Rectal smooth muscle tissue (tissue), 1 donor: ENCODE measurements at regions not wholly inside any gene's neighbourhood (a gene's known extent, or its start where the extent isn't known, plus 50 kb on each side); places are given as distances from the start of the nearest gene placed in this dataset.
"Not testable (repeated sequence)": the region's sequence is repeated elsewhere in the genome, so short reads cannot be mapped to it uniquely, and the experiment has no call there.

Experiments used
- H3K27ac ChIP-seq: one replicate; pipeline ENCODE4 v1.7.0; 2013; ENCODE audit warnings: low read depth, low read length, inconsistent platforms
- H3K27me3 ChIP-seq: one replicate; pipeline ENCODE4 v1.7.0; 2013; ENCODE audit warnings: low read length; ENCODE audit not compliant: control insufficient read depth, insufficient read depth
- H3K36me3 ChIP-seq: one replicate; pipeline ENCODE4 v1.7.0; 2013; ENCODE audit warnings: low read length; ENCODE audit not compliant: control insufficient read depth, insufficient read depth
- H3K4me1 ChIP-seq: one replicate; pipeline ENCODE4 v1.7.0; 2013; ENCODE audit warnings: low read length; ENCODE audit not compliant: control insufficient read depth, insufficient read depth
- H3K4me3 ChIP-seq: one replicate; pipeline ENCODE4 v1.7.0; 2013; ENCODE audit warnings: low read length
- H3K9ac ChIP-seq: one replicate; pipeline ENCODE4 v1.7.0; 2013; ENCODE audit warnings: low read length

DNA sequence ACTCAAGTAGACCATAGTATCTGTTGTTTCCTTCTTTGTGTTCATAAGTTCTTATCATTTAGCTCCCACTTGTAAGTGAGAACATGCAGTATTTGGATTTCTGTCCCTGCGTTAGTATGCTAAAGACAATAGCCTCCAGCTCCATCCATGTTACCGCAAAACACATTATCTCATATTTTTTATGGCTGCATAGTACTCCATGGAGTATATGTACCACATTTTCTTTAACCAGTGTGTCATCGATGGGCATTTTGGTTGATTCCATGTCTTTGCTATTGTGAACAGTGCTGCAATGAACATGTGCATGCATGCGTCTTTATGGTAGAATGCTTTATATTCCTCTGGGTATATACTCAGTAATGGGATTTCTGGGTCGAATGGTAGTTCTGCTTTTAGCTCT, 148.1 kb upstream of the IRS2 start:
- not testable (repeated sequence) for H3K27ac ChIP-seq, H3K27me3 ChIP-seq

DNA sequence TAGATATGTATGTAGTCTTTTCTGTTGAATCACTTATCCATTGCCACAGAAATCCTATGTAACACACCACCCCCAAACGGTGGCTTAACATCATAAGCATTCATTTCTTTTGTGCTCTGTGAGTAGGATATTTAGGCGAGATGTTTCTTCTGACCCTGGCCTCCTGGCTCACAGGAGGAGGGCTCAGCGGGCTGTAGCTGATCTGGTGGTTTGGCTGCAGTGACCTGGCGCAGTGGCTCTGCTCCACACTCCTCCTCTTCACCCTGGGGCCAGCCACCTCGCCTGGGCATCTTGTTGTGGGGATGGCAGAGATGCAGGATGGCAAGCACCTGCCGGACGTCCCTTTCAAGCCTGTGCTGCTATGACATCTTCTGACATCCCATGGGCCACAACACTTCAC, 147.1 kb upstream of the IRS2 start:
- H3K4me1 ChIP-seq = peaks cover 6% of the 10 kb centered on the region
- no peak overlapping the region for H3K9ac ChIP-seq
- no peaks in the 10 kb centered on the region for H3K36me3 ChIP-seq
- H3K4me3 ChIP-seq = no peak overlapping the region
- no peaks in the 10 kb centered on the region for H3K27me3 ChIP-seq
- H3K27ac ChIP-seq = no peak overlapping the region

More for the DNA sequence above, 148.1 kb upstream of the IRS2 start:
- not testable (repeated sequence) for H3K4me3 ChIP-seq, H3K9ac ChIP-seq, H3K36me3 ChIP-seq, H3K4me1 ChIP-seq

DNA sequence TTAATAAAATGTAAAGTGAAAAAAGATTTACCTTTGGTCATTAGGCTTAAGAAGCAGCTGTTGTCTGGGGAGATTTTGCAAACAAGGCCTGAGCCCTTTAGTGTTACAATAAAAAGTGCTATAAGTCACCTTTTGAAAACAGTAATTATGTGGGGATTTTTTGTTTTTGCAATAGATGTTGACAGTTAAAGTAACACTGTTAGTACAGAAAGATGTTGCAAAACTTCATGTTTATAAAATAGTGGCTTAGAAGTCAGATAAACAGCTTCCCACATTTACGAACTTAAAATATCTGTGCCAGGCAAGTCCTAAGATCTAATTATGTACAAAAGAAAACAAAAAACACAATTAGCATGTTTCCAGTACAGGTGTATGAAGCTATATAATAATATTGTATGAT, 138.0 kb upstream of the IRS2 start:
- Histone ChIP-seq H3K4me1 (no peaks in the 10 kb centered on the region), H3K27ac (no peak overlapping the region), H3K27me3 (no peaks in the 10 kb centered on the region), H3K9ac (no peak overlapping the region), H3K36me3 (no peaks in the 10 kb centered on the region), H3K4me3 (no peak overlapping the region)

DNA sequence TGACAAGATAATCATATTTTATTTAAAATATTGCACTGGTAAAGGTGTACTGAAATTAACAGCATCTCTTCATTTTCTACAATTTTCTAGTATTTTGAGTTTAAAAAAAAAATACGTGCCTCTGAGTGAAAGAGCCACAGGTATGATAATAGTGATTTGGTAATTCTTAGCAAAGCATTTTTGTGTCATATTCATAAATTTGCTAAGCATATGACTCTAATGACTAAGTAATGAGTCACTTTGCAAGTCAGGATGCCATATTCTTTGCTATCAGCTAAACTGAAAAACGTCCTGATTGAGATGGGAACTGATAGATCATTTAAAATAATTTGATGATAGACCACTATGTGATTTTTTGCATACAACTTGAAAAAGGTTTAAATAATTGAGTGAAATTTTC, 136.1 kb upstream of the IRS2 start:
- Histone ChIP-seq H3K27me3 (no peaks in the 10 kb centered on the region), H3K9ac (no peak overlapping the region), H3K27ac (no peak overlapping the region), H3K36me3 (no peaks in the 10 kb centered on the region), H3K4me3 (no peak overlapping the region), H3K4me1 (no peaks in the 10 kb centered on the region)

DNA sequence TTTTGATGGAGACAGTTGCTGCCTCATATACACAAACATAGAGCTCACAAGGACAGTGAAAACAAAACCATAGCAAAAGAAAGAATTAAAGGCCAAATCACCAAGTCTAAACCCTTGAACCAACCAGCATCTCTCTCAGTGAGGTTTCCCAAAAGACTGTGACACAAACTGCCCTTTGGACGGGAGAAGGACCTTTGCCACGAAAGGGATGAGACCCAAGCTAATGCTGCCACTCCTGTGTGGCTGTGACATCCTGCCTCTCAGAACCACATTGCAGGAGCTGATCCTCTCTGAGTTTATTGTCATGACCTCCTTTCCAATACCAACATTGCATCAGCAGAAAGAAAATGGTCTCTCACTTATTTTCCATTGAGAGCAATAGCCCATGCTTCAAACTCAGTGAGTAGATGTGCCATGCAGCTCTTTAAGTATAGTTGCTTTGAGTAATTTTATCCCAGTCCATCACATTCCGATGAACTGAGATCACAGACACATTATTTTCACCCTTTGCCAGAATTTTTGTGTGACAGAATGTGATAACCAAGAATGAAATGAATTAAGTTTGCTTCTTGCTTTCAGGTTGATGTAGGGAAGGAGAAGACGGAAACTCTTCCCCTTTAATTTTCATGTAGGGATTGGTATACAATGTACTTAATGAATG, 133.5 kb upstream of the IRS2 start:
- no peak overlapping the region for H3K4me3 ChIP-seq
- H3K4me1 ChIP-seq = no peaks in the 10 kb centered on the region
- no peak overlapping the region for H3K27ac ChIP-seq
- no peaks in the 10 kb centered on the region for H3K27me3 ChIP-seq
- no peak overlapping the region for H3K9ac ChIP-seq
- H3K36me3 ChIP-seq = no peaks in the 10 kb centered on the region

DNA sequence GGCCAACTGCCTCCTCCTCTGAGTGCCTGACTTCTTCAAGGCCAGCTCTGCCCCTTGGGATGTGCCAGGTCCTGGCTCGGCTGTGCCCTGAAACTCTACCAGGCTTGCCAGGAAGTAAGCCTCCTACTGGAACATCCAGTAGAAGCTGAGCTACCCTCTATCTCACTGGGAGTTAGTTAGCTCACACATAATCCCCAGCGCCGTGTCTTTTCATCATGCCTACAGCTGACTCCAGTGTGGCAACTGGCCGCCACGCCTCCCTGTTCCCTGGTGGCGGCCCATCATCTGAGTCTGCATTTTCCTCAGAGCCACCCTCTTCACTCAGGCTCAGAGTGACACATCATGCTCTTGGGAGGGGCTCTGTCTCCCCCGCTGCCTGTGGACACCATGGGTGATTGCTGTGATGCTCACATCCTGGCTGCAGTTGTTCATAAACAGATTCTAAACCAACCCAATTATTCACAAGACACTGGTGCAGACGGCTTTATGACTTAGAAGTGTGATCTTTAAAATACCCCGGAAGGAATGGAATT, 131.9 kb upstream of the IRS2 start:
- H3K27ac ChIP-seq = no peak overlapping the region

DNA sequence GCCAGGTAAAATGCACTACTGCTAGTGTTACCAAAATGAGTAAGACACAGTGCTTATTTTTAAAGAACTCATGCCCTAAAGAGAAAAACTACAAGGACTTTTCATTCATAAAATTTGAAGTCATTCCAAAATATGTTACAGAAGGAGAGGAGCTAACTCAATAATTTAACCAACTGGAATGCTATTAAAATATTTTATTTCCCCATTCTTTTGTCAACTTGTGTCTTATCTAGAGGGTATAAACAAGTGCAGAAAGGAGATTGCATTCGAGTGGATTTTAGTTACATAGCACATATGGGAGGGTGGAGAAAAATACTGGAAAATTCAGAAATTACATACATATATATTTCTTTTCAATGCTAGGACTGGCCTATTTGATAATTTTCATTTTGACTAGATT, 131.0 kb upstream of the IRS2 start:
- Histone ChIP-seq H3K27me3 (no peaks in the 10 kb centered on the region), H3K4me1 (no peaks in the 10 kb centered on the region), H3K4me3 (no peak overlapping the region), H3K9ac (no peak overlapping the region), H3K36me3 (no peaks in the 10 kb centered on the region), H3K27ac (no peak overlapping the region)

More for the DNA sequence above, 131.9 kb upstream of the IRS2 start:
- H3K4me1 ChIP-seq = no peaks in the 10 kb centered on the region
- H3K27me3 ChIP-seq = no peaks in the 10 kb centered on the region
- H3K36me3 ChIP-seq = no peaks in the 10 kb centered on the region
- H3K4me3 ChIP-seq = no peak overlapping the region
- no peak overlapping the region for H3K9ac ChIP-seq

DNA sequence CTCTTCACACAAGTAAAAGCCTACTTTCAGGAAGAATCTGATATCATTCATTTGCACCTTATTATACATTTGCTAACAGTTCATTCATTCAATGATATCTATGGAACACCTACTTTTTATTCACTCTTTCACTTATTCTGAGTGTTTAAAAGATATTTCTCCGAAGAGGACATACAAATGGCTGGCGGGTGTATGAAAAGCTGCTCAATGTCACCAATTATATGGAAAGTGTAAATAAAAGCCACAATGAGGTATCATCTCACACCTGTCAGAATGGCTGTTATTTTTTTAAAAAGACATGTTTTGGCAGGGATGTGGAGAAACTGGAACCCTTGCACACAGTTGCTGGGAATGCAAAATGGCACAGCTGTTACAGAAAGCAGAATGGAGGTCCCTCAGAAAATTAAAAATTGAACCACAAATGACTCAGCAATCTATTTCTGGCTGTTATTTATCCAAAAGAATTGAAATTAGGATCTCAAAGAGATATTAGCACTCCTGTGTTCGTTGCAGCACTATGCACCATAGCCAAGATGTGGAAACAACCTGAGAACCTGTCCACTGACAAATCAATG, 127.6 kb upstream of the IRS2 start:
- Histone ChIP-seq H3K4me3 (no peak overlapping the region), H3K9ac (no peak overlapping the region), H3K36me3 (no peaks in the 10 kb centered on the region), H3K27ac (no peak overlapping the region), H3K27me3 (no peaks in the 10 kb centered on the region), H3K4me1 (no peaks in the 10 kb centered on the region)

DNA sequence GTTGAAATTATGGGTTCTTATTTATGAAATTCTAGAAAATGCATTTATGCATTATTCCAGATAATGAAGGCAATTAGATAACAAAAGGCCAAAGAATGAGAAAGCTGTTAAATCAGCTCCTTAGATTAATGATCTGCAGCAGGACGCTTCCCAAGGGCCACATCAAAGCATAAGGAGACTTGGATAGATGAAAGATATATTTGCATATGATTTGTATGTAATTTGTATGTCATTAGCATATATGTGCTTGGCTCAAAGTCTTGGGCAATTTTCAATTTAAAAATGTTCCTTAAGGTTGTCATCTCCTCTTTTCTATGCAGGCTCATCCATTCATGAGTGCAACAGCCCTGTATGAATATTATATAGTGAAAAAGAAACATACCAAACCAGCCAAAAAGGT, 126.8 kb upstream of the IRS2 start:
- no peaks in the 10 kb centered on the region for H3K4me1 ChIP-seq
- H3K4me3 ChIP-seq = no peak overlapping the region
- H3K36me3 ChIP-seq = no peaks in the 10 kb centered on the region
- H3K9ac ChIP-seq = no peak overlapping the region
- no peak overlapping the region for H3K27ac ChIP-seq
- H3K27me3 ChIP-seq = no peaks in the 10 kb centered on the region

DNA sequence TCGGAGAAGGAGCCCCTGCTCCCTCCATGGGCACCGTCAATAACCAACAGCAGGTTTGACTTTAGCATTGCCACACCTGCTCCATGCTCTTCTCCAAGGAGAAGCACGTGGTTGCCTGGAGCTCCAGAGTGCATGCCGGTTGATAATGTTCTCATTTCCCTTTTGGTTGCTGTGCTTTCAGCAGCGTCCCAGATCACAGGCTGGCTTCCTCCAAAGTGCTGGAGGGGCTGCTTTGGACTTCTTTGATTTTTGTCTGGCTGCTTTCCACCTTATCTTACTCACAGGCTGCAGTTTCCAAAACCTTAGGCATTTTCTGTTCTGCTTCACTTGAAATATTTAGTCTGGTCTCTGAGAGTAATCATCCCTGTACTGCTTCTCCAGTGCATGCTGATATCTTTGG, 123.8 kb upstream of the IRS2 start:
- Histone ChIP-seq H3K27ac (no peak overlapping the region), H3K4me3 (no peak overlapping the region), H3K4me1 (no peaks in the 10 kb centered on the region), H3K27me3 (no peaks in the 10 kb centered on the region), H3K36me3 (no peaks in the 10 kb centered on the region), H3K9ac (no peak overlapping the region)

DNA sequence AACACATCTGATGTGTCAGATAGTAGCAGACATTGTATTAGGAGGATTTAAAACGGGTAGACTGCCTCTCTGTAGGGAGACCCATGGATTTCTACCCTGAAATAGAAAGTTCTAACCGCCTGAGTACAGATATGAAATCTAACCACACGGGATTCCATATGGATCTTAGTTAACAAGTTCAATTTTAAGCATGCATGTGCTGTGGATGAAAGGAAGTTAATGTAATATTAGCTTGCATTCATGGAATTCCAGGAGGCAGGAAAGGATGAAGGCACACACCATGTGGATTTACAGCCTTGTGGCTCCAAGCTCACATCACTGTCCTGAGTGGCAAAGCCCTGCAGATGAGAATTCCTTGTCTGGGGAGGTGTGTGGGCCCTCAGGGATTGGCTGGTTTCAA, 120.6 kb upstream of the IRS2 start:
- H3K9ac ChIP-seq = no peak overlapping the region
- H3K36me3 ChIP-seq = no peaks in the 10 kb centered on the region
- H3K4me1 ChIP-seq = no peaks in the 10 kb centered on the region
- H3K27ac ChIP-seq = no peak overlapping the region
- H3K27me3 ChIP-seq = no peaks in the 10 kb centered on the region
- no peak overlapping the region for H3K4me3 ChIP-seq

DNA sequence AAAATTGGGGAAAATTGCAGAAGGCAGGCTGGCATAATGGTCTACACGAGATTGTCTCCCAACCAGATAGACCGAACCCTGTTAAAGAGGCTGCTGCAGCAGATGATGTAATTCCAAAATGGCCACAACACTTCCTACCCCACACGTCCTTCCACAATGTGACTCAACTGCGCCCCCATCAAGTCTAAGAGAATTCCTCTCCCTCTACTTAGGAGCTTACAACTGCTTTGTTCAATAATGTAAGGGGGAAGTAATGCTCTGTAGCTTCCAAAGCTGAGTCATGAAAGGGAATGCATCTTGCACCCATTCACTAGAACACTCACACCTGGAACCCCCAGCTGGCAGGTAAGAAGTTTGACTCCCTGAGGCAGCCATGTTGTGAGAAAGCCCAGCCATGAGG, 117.8 kb upstream of the IRS2 start:
- no peak overlapping the region for H3K4me3 ChIP-seq
- no peak overlapping the region for H3K9ac ChIP-seq
- no peak overlapping the region for H3K27ac ChIP-seq
- H3K4me1 ChIP-seq = no peaks in the 10 kb centered on the region
- H3K27me3 ChIP-seq = no peaks in the 10 kb centered on the region
- H3K36me3 ChIP-seq = no peaks in the 10 kb centered on the region

DNA sequence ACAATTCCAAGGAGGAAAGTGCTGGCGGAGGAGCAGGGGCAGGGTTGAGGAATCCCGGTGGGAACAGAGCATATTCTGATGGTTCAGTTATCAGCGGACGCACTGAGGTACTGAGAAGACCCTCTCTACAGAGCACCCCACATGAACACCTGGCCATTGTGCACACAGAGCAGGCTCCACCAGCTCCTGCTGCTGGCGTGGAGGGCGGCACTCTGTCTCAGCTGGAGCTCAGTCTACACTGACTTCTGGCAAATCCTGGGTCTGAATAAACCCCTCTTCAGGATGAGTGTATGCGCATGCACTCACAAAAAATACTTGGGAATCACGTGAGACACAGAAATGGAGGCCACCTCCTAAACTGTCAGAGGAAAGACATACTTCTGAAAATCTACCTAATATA, 114.4 kb upstream of the IRS2 start:
- H3K4me3 ChIP-seq = no peak overlapping the region
- no peak overlapping the region for H3K9ac ChIP-seq
- no peaks in the 10 kb centered on the region for H3K4me1 ChIP-seq
- no peaks in the 10 kb centered on the region for H3K36me3 ChIP-seq
- no peak overlapping the region for H3K27ac ChIP-seq
- no peaks in the 10 kb centered on the region for H3K27me3 ChIP-seq
